ENCODE measurements at regions not wholly inside any gene's neighbourhood (a gene's known extent, or its start where the extent isn't known, plus 50 kb on each side); places are given as distances from the start of the nearest gene placed in this dataset.

DNA sequence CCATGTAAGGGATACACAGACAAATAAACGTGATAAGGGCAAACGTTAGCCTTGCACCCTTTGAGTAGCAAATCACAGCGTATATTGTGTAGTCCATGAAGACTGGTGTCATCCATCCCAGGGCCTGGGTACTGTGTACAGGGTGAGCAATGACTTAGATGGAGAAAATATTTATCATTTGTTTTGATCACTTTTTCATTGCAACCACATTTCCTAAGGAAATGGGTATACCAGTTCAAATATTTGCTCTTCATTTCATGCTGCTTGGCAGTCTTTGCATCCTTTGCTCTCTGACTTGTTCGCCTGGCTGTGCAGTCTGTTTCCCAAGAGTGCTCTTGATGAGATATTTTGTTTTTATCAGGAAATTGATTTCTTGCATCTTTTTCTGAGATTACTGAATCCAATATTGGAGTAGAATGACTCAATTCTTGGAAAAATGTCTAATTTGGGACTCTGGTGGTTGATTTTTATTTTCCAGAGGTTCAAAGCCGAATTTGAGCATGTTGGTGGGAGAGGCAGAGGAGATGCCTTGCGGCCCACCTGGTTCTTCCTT, 424.6 kb upstream of the SEMA6D start:
- no peak for TF ChIP-seq EZH2 (IDR thresholded peaks at IDR 0.05)
- TF ChIP-seq, protein P1, sequence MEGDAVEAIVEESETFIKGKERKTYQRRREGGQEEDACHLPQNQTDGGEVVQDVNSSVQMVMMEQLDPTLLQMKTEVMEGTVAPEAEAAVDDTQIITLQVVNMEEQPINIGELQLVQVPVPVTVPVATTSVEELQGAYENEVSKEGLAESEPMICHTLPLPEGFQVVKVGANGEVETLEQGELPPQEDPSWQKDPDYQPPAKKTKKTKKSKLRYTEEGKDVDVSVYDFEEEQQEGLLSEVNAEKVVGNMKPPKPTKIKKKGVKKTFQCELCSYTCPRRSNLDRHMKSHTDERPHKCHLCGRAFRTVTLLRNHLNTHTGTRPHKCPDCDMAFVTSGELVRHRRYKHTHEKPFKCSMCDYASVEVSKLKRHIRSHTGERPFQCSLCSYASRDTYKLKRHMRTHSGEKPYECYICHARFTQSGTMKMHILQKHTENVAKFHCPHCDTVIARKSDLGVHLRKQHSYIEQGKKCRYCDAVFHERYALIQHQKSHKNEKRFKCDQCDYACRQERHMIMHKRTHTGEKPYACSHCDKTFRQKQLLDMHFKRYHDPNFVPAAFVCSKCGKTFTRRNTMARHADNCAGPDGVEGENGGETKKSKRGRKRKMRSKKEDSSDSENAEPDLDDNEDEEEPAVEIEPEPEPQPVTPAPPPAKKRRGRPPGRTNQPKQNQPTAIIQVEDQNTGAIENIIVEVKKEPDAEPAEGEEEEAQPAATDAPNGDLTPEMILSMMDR (IDR thresholded peaks at IDR 0.05 in 2 of 3, conservative IDR thresholded peaks at IDR 0.05 in 1 of 3; ENCODE audit: borderline replicate concordance in 1 of 3, insufficient read depth in 1 of 3, low read depth in 2 of 3, low read length in 2 of 3), result no peak
- TF ChIP-seq CEBPB (IDR thresholded peaks at IDR 0.05; ENCODE audit: low read depth), result no peak
- TF ChIP-seq SP1 (IDR thresholded peaks at IDR 0.05; ENCODE audit: low read depth), result no peak
- TF ChIP-seq POLR2AphosphoS5 (IDR thresholded peaks at IDR 0.05; ENCODE audit: low read depth, low read length), result no peak
- no peak for TF ChIP-seq EZH2phosphoT487 (IDR thresholded peaks at IDR 0.05; ENCODE audit: borderline replicate concordance)

Data from HCT116 (cell line).